ENCODE measurements at regions not wholly inside any gene's neighbourhood (a gene's known extent, or its start where the extent isn't known, plus 50 kb on each side); places are given as distances from the start of the nearest gene placed in this dataset.

GRCh38 chr1:116298746-116299145 lies 74.3 kb upstream of the ATP1A1 start (continued):
- TF ChIP-seq RFX7 (CRISPR knock-in tag; IDR thresholded peaks at IDR 0.05): no peak
- TF ChIP-seq TFE3 (CRISPR knock-in tag; IDR thresholded peaks at IDR 0.05): no peak
- TF ChIP-seq HIVEP1 (CRISPR knock-in tag; IDR thresholded peaks at IDR 0.05): no peak
- no peak for TF ChIP-seq ARID1B (IDR thresholded peaks at IDR 0.05)

GRCh38 chr1:116299248-116299647 lies 73.8 kb upstream of the ATP1A1 start:
- Histone ChIP-seq H3K4me3 (no peak overlapping the region), H3K9me1 (ENCODE audit: control insufficient read depth, insufficient read depth, low read length) (no peaks in the 10 kb centered on the region), H4K20me1 (replicated peaks; ENCODE audit: control insufficient read depth, insufficient read depth, low read length) (no peaks in the 10 kb centered on the region), H3K4me1 (replicated peaks in 1 of 2; ENCODE audit: control insufficient read depth in 2 of 2, insufficient read depth in 2 of 2, low read length in 2 of 2) (peaks cover 0 to 2% of the 10 kb centered on the region in 2 experiments; a peak in 1 of 5 replicates), H3K79me2 (ENCODE audit: control insufficient read depth, insufficient read depth, low read length) (no peaks in the 10 kb centered on the region), H2AFZ (ENCODE audit: low read depth, low read length) (no peak overlapping the region), H3K27me3 (ENCODE audit: control insufficient read depth in 2 of 2, insufficient read depth in 2 of 2, low read length in 2 of 2) (peaks cover 0 to 4% of the 10 kb centered on the region in 2 experiments; a peak in 1 of 5 replicates), H3K27ac (ENCODE audit: extremely low read depth, low read depth, low read length) (no peak overlapping the region), H3K4me2 (ENCODE audit: insufficient read depth, low read length) (no peak overlapping the region), H3K9ac (ENCODE audit: insufficient read depth in 1 of 2, low read depth in 2 of 2, low read length in 2 of 2) (no peak overlapping the region), H3K9me3 (replicated peaks; ENCODE audit: control insufficient read depth, insufficient read depth, low read depth, low read length) (no peaks in the 10 kb centered on the region), H3K36me3 (ENCODE audit: control insufficient read depth, insufficient read depth, low read length) (no peaks in the 10 kb centered on the region)
- in situ Hi-C loops (cut with MboI): no loop called here
- WGBS (ENCODE audit: insufficient coverage, low coverage, missing lambda C conversion rate): 0% methylated on average over 1 of the region's 1 CpG
- no peak for ATAC-seq
- POLR2A ChIA-PET: no interaction called here
- TF ChIP-seq GATA2 (CRISPR knock-in tag; IDR thresholded peaks at IDR 0.05) (no peak), FOXK2 (conservative IDR thresholded peaks at IDR 0.05 in 1 of 2, IDR thresholded peaks at IDR 0.05 in 1 of 2; ENCODE audit: low read depth in 2 of 2) (no peak), POLR2AphosphoS5 (IDR thresholded peaks at IDR 0.05; ENCODE audit: control insufficient read depth, insufficient read depth, low read depth, low read length) (no peak), ZKSCAN1 (IDR thresholded peaks at IDR 0.05; ENCODE audit: low read depth, low read length) (no peak), HES1 (IDR thresholded peaks at IDR 0.05; ENCODE audit: low read depth) (no peak), ZNF644 (tag; IDR thresholded peaks at IDR 0.05; ENCODE audit: low read depth) (no peak), ZNF354B (CRISPR knock-in tag; IDR thresholded peaks at IDR 0.05) (no peak), MTF1 (CRISPR knock-in tag; IDR thresholded peaks at IDR 0.05; ENCODE audit: borderline replicate concordance) (no peak), IRF1 (CRISPR knock-in tag; IDR thresholded peaks at IDR 0.05; ENCODE audit: borderline replicate concordance) (no peak)
- FAIRE-seq: no peak
- no TSS peak for BruUV-seq (replicated peaks)
- no peak for DNase-seq (ENCODE audit: extremely low read depth in 1 of 4, low spot score in 3 of 4)
- CTCF ChIA-PET (ENCODE audit: low intra/inter-chr PET ratio): no interaction called here
- intact Hi-C loops (cut with micrococcal nuclease): no loop called here

All from K562 (cell line).